ENCODE measurements at regions not wholly inside any gene's neighbourhood (a gene's known extent, or its start where the extent isn't known, plus 50 kb on each side); places are given as distances from the start of the nearest gene placed in this dataset.

- H3K27ac ChIP-seq = no peak overlapping the region
- no peaks in the 10 kb centered on the region for H3K4me1 ChIP-seq
- no peak for ATAC-seq
- no peaks in the 10 kb centered on the region for H3K9me3 ChIP-seq
- no peak for DNase-seq
- peaks cover 0 to 5% (median 0%) of the 10 kb centered on the region in 7 donors for H3K27me3 ChIP-seq
- H3K36me3 ChIP-seq = no peaks in the 10 kb centered on the region
- H3K4me3 ChIP-seq = no peak overlapping the region
- intact Hi-C loops (cut with DNase I) = no loop called here
- WGBS, 2 donors = 90 to 92% methylated on average over 6 of the region's 6 CpGs
- TF ChIP-seq CTCF (IDR thresholded peaks at IDR 0.05) = no peak
Observed at GRCh38 chrX:150165776-150166610, 197.1 kb upstream of the MAMLD1 start.

- Histone ChIP-seq H3K4me1 (no peaks in the 10 kb centered on the region), H3K27ac (no peak overlapping the region), H3K36me3 (no peaks in the 10 kb centered on the region), H3K4me3 (no peak overlapping the region), H3K9me3 (no peaks in the 10 kb centered on the region), H3K27me3 (peaks cover 0 to 5% (median 0%) of the 10 kb centered on the region in 7 donors)
- TF ChIP-seq CTCF (IDR thresholded peaks at IDR 0.05) = no peak
- WGBS, 2 donors = 84 to 88% methylated on average over 5 of the region's 5 CpGs
- intact Hi-C loops (cut with DNase I) = no loop called here
- ATAC-seq (no peak), DNase-seq (no peak)
Observed at GRCh38 chrX:150167482-150168324, 195.4 kb upstream of the MAMLD1 start.

GRCh38 chrX:150182161-150182560 is 181.0 kb upstream of the MAMLD1 start:
- Histone ChIP-seq H3K27me3 (peaks cover 0 to 27% (median 0%) of the 10 kb centered on the region in 7 donors), H3K4me3 (no peak overlapping the region), H3K4me1 (no peaks in the 10 kb centered on the region), H3K36me3 (no peaks in the 10 kb centered on the region), H3K27ac (no peak overlapping the region), H3K9me3 (peaks cover 0 to 12% (median 0%) of the 10 kb centered on the region in 11 donors)
- no peak for DNase-seq
- intact Hi-C loops (cut with DNase I) = no loop called here
- no peak for TF ChIP-seq CTCF (IDR thresholded peaks at IDR 0.05)
- ATAC-seq = no peak

GRCh38 chrX:150184491-150184890 is 178.6 kb upstream of the MAMLD1 start:
- ATAC-seq (no peak), DNase-seq (no peak)
- Histone ChIP-seq H3K4me3 (no peak overlapping the region), H3K27ac (no peak overlapping the region), H3K9me3 (peaks cover 0 to 8% (median 0%) of the 10 kb centered on the region in 11 donors), H3K36me3 (no peaks in the 10 kb centered on the region), H3K27me3 (peaks cover 0 to 13% (median 0%) of the 10 kb centered on the region in 7 donors), H3K4me1 (no peaks in the 10 kb centered on the region)
- WGBS, 2 donors = 71 to 79% methylated on average over 3 of the region's 3 CpGs
- TF ChIP-seq CTCF (IDR thresholded peaks at IDR 0.05) = no peak
- intact Hi-C loops (cut with DNase I) = no loop called here

Data from heart right ventricle (tissue), 16 donors.